GM12872 (cell line): ENCODE measurements at regions not wholly inside any gene's neighbourhood (a gene's known extent, or its start where the extent isn't known, plus 50 kb on each side); places are given as distances from the start of the nearest gene placed in this dataset.

ENCODE experiments used
- TF ChIP-seq, protein P1 (sequence below): IDR thresholded peaks from 3 replicates; pipeline ENCODE4 v1.5.1; 2011; ENCODE audit warnings: low read depth, mild to moderate bottlenecking, low read length, moderate library complexity; ENCODE audit not compliant: insufficient read depth

DNA sequence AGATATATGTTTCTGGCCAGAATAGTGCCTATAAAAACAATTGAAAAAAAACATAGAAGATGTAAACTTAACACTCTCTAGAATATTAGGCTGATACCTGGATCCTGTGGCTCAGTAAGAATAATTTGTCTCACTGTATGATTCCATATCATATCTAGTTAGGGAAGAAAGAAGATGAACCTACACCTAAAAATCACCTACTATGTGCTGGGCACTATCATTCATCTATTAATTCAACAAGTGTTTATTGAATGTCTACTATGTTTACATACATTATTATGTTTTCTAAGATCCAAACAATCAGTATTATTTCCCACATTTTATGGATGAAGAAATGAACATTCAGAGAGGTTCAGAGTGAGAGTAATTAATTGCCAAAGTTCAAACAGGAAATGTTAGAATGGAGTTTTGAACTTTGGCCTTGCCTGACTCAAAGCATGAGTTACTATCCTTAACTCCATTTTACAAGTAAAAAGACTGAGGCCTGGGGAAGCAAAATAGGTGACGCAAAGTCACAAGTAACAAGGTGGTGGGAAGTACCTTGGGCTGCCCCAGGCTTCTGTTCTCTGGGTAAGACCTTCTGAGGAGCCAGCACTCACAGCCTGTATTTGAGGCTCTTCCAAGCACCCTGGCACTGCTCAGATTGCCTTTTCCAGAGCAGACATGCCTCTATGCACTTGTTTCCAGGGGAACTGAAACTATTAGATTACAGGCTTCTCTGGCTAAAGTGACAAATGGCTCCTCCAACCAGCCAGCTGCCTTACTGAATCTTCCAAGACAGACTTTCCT lies 111.1 kb upstream of the ACSL4 start:
- TF ChIP-seq, protein P1, sequence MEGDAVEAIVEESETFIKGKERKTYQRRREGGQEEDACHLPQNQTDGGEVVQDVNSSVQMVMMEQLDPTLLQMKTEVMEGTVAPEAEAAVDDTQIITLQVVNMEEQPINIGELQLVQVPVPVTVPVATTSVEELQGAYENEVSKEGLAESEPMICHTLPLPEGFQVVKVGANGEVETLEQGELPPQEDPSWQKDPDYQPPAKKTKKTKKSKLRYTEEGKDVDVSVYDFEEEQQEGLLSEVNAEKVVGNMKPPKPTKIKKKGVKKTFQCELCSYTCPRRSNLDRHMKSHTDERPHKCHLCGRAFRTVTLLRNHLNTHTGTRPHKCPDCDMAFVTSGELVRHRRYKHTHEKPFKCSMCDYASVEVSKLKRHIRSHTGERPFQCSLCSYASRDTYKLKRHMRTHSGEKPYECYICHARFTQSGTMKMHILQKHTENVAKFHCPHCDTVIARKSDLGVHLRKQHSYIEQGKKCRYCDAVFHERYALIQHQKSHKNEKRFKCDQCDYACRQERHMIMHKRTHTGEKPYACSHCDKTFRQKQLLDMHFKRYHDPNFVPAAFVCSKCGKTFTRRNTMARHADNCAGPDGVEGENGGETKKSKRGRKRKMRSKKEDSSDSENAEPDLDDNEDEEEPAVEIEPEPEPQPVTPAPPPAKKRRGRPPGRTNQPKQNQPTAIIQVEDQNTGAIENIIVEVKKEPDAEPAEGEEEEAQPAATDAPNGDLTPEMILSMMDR = no peak

DNA sequence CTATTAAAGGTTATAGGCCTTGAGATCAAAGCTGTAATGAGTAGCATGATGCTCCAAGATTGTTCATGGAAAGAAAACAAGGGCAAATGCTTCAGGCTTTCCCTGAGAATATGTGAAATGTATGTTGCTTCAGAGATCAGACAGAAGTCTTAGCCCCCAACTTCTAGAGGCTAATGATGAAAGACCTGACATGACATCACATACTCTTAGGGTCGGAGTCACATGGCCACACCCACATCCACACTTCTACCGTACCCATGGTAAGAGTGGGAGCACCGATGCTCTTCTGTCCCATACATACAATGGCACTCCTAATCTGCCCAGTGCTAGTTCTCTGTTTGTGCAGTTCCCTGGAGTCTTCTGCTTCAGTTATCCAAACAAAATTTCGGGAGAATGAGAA lies 111.9 kb upstream of the ACSL4 start:
- TF ChIP-seq, protein P1 = no peak

DNA sequence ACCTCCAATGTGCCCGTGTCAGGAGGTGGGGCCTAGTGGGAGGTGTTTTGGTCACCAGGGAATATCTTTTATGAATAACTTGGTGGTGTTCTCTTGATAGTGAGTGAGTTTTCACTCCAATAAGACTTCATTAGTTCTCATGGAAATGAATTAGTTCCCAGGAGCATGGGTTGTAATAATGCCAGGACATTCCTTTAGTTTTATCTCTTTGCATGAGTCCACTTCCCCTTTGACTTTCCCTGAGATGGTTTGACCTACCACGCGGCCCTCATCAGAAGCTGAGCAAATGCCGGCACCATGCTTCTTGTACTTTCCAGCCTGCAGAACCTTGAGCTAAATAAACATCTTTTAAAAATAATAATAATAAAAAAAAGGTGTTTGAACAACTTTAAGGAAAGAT lies 112.9 kb upstream of the ACSL4 start:
- TF ChIP-seq, protein P1 = no peak

DNA sequence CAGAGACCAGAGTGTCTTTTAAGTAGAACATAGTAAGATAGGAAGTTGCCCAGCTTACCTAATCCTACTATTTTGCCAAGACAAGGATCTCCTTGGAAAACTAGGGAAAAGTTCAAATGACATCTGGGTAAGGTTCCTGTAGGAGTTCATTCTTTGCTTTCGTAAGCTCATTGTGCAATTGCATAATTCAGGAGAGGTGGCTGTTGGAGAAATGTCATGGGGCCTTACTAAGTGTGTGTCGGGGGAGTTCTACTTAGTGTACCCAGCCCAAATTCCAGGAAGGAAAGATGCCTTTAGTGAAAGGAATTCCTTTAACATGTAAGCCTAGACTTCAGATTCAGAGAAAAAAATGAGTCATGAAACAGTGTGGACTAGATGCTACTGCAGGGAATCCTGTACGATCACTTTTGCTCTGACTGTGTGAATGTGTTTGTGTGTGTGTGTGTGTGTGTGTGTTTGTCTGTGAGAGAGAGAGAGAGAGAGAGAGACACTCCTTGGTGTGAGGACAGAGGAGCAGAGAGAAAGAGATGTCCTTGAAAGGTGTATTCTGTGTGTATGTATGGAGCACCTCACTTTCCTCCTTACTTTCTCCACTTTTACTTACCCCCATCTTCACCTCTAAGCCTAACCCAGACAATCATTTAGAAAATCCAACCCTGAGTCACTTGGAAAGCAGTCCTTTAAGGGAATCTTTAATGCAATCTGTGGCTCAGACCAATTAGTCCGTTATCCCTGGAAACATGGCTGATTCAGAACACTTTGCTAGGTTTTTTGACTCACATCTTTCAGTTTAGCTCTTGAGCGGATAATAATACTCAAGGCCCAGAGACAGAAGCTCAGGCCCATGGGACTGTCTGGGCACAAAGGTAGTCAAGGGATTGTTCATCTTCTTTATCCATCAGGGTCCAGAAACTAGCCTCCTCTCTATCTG lies 114.5 kb upstream of the ACSL4 start:
- TF ChIP-seq, protein P1 = no peak

DNA sequence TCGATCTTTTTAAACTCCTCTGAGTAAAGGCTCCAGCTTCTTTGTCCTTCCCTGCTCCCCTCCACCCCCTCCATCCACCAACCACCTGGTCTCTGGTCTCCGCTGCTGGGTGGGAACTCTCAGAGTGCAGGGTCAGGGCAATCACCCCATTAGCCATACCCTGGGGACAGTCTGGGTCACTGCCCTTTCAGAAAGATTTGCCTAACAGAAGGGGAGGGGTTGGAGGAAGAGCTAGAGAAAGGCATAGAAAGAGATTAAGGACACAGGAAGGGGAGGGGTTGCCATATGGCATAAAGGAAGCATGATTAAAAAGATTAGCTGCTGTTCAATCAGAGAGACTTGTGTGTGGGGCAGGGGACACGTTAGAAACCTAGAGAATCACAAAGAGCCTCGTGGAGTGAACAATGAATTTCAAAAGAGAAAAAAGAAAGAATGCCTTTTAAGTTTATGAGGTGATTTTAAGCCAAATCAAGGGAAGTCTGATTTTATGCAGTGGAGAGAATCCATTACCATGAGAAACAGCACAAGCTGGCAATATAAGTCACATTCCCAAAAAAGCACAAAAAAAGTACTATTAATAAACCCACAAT lies 115.5 kb upstream of the ACSL4 start:
- TF ChIP-seq, protein P1 = no peak

DNA sequence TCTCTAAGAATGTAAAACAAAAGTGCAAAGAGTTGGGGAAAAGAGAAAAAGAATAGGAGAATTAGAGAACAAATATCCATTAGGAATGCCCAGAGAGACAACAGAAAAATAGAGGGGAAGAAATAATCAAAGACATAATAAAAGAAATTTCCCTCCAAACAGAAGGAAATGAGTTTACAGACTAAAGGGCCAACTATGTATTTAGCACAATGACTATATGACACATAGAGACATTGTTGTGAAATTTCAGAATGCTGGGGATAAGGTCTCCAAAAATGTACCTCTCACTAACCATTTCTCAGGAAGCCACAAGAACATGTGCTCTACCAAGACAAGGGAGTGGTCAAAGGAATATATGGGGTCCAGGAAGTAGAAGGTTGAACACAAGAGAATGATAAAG lies 121.0 kb upstream of the ACSL4 start:
- TF ChIP-seq, protein P1 = no peak

DNA sequence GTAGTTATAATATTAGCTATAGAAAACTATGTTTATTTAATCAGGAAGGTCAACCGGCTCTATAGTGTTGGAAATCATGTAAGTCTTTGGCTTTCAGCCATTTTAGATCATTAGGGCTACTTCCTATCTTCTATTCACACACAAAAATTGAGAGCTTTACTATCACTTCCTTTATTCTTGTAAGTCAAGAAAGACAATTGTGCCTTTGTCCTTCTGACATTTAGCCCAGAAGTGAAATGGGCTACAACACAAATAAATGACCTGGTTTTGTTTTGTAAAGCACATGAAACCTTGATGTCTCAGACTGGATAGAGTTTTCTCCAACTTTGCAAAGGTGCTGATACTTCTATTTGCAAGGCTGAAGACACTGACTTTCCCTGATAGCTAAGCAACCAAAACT lies 122.4 kb upstream of the ACSL4 start:
- TF ChIP-seq, protein P1 = no peak
